ENCODE measurements at regions not wholly inside any gene's neighbourhood (a gene's known extent, or its start where the extent isn't known, plus 50 kb on each side); places are given as distances from the start of the nearest gene placed in this dataset.

DNA sequence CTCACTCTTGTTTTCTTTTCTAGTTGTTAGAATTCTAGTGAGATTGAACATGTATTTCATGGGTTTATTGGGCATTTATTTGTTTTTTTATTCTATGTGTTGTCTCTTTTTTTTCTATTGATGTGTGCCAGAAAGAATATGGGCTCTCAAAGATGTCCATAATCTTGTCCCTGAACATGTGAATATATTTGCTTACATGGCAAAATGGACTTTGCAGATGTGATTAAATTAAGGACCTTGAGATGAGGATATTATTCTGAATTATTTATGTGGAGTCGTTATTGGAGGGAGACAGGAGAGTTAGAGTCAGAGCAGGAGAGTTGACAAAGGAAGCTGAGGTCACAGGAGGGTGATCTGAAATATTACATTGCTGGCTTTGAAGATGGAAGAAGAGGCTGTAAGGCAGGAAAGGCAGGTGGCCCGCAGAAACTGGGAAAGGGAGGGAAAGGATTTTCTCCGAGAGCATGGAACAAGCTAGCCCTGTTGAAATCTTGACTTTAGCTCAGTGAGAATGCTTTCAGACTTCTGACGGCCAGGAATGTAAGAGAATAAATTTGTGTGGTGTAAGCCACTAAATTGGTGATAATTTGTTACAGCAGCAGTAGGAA is 82.8 kb downstream of the NABP1 start:
- H3K4me3 ChIP-seq = no peak overlapping the region
- H3K27me3 ChIP-seq = no peaks in the 10 kb centered on the region
- intact Hi-C loops (cut with DNase I; ENCODE audit: low total_unique reads) = no loop called here
- DNase-seq = no peak
- H3K4me1 ChIP-seq = no peaks in the 10 kb centered on the region
- no peaks in the 10 kb centered on the region for H3K9me3 ChIP-seq
- TF ChIP-seq, protein P1, sequence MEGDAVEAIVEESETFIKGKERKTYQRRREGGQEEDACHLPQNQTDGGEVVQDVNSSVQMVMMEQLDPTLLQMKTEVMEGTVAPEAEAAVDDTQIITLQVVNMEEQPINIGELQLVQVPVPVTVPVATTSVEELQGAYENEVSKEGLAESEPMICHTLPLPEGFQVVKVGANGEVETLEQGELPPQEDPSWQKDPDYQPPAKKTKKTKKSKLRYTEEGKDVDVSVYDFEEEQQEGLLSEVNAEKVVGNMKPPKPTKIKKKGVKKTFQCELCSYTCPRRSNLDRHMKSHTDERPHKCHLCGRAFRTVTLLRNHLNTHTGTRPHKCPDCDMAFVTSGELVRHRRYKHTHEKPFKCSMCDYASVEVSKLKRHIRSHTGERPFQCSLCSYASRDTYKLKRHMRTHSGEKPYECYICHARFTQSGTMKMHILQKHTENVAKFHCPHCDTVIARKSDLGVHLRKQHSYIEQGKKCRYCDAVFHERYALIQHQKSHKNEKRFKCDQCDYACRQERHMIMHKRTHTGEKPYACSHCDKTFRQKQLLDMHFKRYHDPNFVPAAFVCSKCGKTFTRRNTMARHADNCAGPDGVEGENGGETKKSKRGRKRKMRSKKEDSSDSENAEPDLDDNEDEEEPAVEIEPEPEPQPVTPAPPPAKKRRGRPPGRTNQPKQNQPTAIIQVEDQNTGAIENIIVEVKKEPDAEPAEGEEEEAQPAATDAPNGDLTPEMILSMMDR (IDR thresholded peaks at IDR 0.05) = no peak
- no peaks in the 10 kb centered on the region for H3K36me3 ChIP-seq
- H3K27ac ChIP-seq = no peak overlapping the region

DNA sequence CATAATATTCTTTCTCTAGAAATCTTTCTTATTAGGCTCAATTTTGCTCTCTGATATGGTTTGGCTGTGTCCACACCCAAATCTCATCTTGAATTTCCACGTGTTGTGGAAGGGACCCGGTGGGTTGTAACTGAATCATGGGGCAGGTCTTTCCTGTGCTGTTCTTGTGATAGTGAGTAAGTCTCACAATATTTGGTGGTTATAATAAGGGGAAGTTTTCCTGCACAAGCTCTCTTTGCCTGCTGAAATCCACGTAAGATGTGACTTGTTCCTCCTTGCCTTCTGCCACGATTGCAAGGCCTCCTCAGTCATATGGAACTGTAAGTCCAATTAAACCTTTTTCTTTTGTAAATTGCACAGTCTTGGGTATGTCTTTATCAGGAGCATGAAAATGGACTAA is 73.8 kb downstream of the CAVIN2 start:
- H3K9me3 ChIP-seq = peaks cover 0 to 5% (median 0%) of the 10 kb centered on the region in 3 donors
- intact Hi-C loops (cut with DNase I; ENCODE audit: low total_unique reads) = no loop called here
- H3K4me3 ChIP-seq = no peak overlapping the region
- no peaks in the 10 kb centered on the region for H3K4me1 ChIP-seq
- TF ChIP-seq, protein P1 (IDR thresholded peaks at IDR 0.05) = no peak
- no peak for DNase-seq
- H3K36me3 ChIP-seq = no peaks in the 10 kb centered on the region
- no peaks in the 10 kb centered on the region for H3K27me3 ChIP-seq
- no peak overlapping the region for H3K27ac ChIP-seq

DNA sequence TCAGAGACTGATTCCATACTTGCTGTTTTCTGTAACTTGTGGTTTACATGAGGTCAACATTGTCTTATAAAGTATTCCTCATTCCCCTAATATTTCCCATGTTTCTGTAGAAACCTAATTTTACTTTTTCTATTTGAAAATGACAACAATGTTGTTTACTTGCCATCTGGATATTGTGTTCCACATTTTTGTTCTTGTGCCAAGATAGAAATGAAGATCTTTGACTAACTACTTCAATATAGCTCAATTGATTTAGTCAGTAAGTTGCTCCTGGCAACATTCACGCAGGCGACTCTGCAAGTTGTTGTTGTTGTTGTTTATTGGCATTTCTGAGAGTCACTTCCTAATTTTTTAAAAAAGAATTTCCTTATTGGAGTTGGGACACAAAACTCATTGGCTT is 69.5 kb downstream of the CAVIN2 start:
- Histone ChIP-seq H3K4me3 (no peak overlapping the region), H3K9me3 (peaks cover 0 to 5% (median 0%) of the 10 kb centered on the region in 3 donors), H3K4me1 (no peaks in the 10 kb centered on the region), H3K36me3 (no peaks in the 10 kb centered on the region), H3K27ac (no peak overlapping the region), H3K27me3 (no peaks in the 10 kb centered on the region)
- intact Hi-C loops (cut with DNase I; ENCODE audit: low total_unique reads) = no loop called here
- TF ChIP-seq, protein P1 (IDR thresholded peaks at IDR 0.05) = no peak
- no peak for DNase-seq

DNA sequence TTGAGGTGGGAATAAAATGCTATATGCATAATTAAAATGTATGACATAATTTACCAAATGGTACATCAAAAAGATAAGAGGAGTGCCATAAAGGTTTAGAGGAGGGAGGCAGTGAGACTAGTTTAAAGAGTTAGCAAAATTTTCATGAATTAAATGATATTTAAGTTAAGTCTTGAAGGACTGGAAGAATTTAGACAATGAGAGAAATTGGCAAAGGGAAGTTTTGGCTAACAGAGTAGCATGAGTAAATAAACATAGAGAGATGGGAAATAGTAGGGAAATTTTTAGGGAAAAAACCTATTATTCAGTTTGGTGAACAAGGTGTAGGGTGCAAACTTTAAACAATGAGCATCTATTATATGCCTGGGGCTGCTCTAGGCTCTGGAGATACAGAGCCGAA is 68.8 kb downstream of the CAVIN2 start:
- intact Hi-C loops (cut with DNase I; ENCODE audit: low total_unique reads) = no loop called here
- Histone ChIP-seq H3K4me1 (no peaks in the 10 kb centered on the region), H3K4me3 (no peak overlapping the region), H3K36me3 (no peaks in the 10 kb centered on the region), H3K9me3 (peaks cover 0 to 5% (median 0%) of the 10 kb centered on the region in 3 donors), H3K27me3 (no peaks in the 10 kb centered on the region), H3K27ac (no peak overlapping the region)
- TF ChIP-seq, protein P1 (IDR thresholded peaks at IDR 0.05) = no peak
- DNase-seq = no peak

DNA sequence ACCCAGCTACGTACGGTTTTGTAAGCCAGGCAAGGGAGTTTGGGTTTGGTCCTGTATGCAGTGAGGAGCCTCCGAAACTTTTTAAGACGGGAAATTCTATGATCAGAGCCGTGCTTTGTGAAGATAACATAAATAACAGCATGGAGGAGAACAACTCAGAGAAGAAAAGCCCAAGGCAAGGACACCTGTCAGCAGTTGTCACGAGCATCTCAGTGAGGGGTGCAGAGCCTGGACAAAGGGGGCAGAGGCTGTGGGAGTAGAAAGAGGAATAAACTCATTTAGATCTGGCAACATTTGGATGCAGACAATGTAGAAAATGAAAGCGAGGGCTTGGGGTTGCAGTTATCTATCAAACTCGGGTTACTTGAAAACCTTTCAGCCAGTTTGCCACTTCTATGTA is 64.5 kb downstream of the CAVIN2 start:
- H3K27ac ChIP-seq = no peak overlapping the region
- no peaks in the 10 kb centered on the region for H3K9me3 ChIP-seq
- TF ChIP-seq, protein P1 (IDR thresholded peaks at IDR 0.05) = no peak
- H3K27me3 ChIP-seq = no peaks in the 10 kb centered on the region
- no peak for DNase-seq
- no peaks in the 10 kb centered on the region for H3K4me1 ChIP-seq
- H3K4me3 ChIP-seq = no peak overlapping the region
- intact Hi-C loops (cut with DNase I; ENCODE audit: low total_unique reads) = no loop called here
- no peaks in the 10 kb centered on the region for H3K36me3 ChIP-seq

DNA sequence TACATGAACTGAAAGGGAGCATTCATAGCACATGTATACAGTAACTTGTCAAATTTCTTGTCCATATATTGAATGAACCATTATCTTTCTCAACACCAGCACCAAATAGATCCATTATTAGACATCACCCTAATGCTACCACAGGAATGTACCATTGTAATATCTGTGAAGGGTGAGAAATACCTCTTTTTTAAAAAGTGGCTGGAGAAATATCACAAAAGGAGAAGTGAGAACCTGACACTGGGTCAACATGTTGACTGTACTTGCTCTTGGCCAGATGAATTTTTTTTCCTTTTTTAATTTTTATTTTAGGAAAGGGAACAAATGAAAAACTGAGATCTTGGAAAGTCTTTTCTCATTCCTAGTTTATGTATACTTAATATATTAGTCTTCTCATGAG is 63.5 kb downstream of the CAVIN2 start:
- H3K4me1 ChIP-seq = no peaks in the 10 kb centered on the region
- no peak overlapping the region for H3K4me3 ChIP-seq
- no peak for DNase-seq
- H3K27me3 ChIP-seq = no peaks in the 10 kb centered on the region
- intact Hi-C loops (cut with DNase I; ENCODE audit: low total_unique reads) = no loop called here
- TF ChIP-seq, protein P1 (IDR thresholded peaks at IDR 0.05) = no peak
- no peaks in the 10 kb centered on the region for H3K36me3 ChIP-seq
- no peaks in the 10 kb centered on the region for H3K9me3 ChIP-seq
- no peak overlapping the region for H3K27ac ChIP-seq

All from tibial artery (tissue), 4 donors.